ENCODE measurements at regions not wholly inside any gene's neighbourhood (a gene's known extent, or its start where the extent isn't known, plus 50 kb on each side); places are given as distances from the start of the nearest gene placed in this dataset.

DNA sequence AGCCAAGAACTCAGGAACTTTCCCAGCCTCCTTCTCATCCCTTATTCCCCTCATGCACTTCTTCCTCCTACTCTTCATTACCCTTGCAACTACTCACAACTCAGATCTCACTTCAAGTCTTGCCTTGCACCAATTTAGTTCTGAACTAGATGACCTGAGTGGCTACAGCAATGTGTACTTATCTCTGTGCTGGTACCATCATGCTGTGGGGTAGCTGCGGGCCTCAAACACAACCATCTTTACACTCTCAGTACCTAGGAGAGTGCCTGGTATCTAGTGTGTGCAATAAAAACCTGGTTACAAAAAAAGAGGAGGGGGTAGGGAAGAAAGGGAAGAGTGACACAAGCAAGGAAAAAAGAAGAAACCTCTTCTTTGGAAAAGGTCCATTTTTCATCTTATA lies 219.0 kb downstream of the SPTSSA start:
- DNase-seq (ENCODE audit: low read depth in 2 of 2), result no peak

DNA sequence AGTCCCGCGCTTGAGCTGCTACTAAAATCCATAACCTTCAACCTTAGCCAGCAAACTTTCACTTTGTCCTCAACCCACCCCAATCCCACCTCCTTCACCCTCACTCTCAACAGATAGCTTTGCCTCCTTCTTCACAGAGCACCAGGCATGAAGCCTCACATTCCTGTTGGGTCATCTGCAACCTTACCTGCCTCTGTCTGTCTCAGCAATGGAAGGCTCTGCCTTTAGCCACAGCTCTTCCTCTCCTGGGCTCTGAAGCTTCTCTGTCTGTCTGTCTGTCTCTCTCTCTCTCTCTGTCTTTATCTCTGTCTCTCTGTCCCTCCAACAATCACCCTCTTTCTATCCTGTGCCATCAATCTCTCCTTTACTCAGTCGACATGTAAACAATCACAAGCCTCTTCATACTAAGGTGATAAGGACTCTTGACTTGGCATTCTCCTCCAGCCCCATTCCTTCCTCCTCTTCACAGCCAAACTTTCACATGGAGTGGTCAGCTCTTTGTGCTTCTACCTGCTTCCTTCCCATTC lies 220.8 kb downstream of the SPTSSA start:
- DNase-seq (ENCODE audit: low read depth in 2 of 2), result no peak

DNA sequence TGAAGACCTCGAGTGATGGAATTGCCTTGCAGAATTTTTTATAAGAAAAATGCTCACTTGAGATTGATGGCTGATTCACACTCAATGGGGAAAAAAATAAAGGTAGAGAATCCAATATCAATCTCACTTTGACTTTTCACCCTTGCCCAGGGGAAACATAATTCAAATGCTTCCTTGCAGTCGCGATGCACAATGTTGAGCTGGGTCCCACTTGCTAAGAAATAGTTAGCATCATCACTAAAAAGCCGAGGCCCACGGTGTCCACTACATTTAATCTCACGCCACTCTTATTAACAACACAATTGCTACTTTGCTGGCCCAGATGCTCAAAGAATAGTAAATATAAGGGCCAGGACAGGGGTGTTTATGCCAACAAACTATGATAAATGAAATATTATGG lies 223.4 kb downstream of the SPTSSA start:
- no peak for DNase-seq (ENCODE audit: low read depth in 2 of 2)

DNA sequence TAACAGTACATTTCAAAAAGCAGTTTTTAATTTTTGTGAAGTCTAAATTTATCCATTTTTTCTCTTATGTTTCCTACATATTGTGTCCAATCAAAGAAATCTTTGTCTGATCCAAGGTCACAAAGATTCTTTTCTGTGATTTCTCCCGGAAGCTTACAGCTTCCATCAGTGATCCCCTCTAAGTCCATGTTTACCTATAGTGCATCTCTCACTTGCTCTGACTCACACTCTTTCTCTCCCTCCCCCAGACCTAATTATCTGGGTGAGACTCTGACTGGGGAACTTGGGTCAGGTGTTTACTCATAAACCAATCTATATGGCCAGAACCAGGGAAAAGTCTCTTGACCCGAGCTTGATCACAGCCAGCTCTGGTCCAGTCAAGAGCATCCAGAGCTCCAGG lies 224.4 kb downstream of the SPTSSA start:
- DNase-seq (ENCODE audit: low read depth in 2 of 2), result no peak

DNA sequence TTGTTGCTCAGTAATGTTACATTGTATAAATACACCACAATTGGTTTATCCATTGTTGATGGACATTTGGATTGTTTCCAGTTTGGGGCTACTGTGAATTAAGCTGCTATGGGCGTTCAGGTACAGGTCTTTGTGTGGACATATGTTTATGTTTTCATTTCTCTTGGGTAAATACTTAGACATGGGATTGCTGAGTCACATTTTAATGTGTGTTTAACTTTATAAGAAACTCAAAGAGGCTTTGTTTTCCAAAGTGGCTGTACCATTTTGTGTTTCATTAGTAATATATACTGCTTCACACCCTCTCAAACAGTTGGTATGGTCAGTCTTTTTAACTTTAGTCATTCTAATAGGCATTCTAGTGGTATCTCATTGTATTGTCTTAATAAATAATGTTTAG lies 225.0 kb downstream of the SPTSSA start:
- no peak for DNase-seq (ENCODE audit: low read depth in 2 of 2)

DNA sequence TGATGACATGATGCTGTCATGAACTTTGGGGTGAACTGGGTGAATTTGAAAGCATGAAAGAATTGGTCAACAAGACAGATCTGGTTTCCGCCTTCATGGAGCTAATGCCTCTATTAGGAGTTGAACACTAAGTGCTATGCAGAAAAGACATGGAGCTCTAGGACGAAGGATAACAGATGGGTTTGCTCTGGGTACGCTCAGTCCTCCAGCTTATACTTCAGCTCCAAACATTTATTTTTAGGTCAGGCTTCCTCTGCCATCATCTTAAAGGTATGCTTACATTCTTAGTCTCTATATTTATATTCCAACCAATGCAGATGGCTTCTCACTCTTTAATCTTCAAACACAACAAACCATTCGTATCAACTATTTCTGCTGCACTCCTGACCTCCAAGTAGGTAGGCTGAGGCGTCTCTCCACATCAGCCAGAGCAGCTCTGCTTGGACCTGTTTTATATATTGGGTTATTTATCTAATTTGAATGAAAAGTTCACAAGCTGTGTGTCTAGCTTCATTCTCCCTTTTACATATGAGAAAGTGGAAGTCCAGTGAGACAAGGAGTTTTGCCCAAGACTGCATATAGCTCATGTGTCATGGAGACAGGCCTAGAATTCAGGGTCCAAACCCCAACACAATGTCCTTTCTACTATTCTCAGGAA lies 226.3 kb downstream of the SPTSSA start:
- no peak for DNase-seq (ENCODE audit: low read depth in 2 of 2)

DNA sequence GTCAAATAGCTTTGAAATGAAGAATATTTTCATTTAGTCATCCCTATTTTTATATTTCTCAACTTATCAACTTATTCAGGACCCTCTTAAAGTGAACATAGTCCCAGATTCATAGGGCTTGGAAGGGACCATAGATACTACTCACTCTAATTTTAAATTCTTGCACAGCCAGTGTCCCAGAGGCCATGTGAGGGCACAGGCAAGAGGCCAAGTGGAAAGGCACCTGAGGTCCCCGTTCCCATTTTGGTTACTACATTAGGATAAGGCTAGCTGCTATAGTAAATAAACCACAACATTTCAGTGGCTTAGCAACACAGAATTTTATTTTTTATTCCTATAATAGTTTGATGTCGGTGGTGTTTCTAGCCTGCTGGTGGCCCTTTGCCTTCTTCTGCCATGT lies 227.8 kb downstream of the SPTSSA start:
- DNase-seq (ENCODE audit: low read depth in 2 of 2), result no peak

DNA sequence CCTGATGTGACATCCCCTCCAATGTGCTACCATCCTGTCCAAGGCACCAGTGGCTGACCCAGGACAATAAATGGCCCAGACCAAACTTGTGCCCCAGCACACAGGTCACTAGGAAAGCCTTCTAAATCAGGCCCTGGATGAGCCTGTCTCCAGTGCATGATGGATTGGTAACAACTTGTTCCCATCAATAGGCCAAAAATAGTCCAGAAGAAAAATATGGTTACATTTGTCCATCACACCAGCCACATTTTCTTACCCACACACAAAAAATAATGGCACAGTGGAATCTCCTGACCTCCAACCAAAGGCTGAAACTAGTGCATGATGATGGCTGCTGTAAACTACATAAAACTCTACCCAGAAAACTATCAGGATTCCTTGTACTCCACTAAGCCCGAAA lies 228.4 kb downstream of the SPTSSA start:
- DNase-seq (ENCODE audit: low read depth in 2 of 2), result no peak

DNA sequence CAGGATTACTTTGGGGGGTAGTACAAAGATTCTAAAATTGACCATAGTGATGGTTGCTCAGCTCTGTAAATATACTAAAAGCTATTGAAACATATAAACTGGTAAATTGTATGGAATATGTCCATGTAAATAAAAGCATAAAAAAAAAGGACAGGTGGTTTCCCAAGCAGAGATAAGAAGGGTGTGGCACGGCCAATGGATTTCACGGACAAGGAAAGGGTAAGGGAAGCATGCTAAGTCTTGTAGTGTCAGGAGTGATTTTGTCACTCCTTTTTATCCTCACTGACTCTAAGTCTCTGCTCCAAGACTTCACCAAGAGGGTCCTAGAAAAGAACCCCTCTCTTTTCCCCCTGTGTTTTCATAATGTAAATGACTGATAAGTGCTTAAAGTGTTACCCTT lies 229.2 kb downstream of the SPTSSA start:
- DNase-seq (ENCODE audit: low read depth in 2 of 2), result no peak

DNA sequence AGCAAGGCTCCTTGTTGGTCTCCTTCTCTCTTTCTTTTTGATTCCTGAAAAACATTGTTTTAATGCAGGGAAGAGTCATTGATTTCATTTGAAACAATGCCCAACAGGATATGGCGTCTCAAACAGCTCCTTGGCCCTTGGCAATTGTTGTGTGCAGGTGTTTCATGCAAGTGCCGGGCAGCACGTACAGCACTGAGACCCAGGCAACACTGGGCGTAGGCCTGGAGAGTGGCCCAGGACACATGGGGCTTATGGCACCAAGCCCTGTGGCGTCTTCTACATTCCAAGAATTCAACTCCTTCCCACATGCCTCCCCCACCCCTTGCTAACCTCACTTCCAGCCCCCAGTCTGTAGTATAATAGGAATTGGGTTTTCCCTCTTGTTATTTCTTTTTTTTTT lies 230.4 kb downstream of the SPTSSA start:
- DNase-seq (ENCODE audit: low read depth in 2 of 2), result no peak

DNA sequence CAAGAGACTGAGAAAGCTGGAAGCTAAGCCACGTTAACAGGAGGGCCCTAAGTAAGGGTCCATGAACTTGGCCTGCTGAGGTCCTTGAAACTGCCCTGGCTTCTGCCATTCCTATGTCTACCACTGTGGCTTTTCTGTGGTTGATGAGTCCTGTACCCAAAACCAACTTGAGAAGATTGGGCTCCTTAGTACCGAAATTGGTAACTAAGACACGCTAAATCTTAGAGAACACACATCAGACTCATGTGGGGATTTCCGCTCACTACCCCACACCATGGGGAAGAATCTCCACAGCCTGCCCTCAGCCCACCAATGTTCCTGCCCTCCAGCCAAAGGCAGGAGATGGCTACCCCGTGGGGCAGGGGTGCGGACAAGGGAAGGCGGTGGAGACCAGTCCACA lies 232.9 kb downstream of the SPTSSA start:
- DNase-seq (ENCODE audit: low read depth in 2 of 2), result no peak

DNA sequence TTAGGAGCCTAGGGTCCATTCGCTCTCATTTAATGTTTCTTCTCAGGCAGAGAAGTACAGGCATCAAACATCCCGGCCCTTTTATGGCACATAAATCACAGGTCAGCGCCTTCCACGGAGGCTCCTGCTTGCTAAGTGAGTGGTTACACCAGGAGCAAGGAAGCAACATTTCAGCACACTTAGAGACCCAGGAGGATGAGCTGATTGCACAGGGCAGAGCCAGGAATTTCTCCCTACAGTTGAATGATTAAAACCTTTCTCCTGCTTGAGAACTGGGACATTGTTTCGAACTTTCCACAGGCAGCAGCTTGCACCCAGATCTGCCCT lies 233.4 kb downstream of the SPTSSA start:
- no peak for DNase-seq (ENCODE audit: low read depth in 2 of 2)

DNA sequence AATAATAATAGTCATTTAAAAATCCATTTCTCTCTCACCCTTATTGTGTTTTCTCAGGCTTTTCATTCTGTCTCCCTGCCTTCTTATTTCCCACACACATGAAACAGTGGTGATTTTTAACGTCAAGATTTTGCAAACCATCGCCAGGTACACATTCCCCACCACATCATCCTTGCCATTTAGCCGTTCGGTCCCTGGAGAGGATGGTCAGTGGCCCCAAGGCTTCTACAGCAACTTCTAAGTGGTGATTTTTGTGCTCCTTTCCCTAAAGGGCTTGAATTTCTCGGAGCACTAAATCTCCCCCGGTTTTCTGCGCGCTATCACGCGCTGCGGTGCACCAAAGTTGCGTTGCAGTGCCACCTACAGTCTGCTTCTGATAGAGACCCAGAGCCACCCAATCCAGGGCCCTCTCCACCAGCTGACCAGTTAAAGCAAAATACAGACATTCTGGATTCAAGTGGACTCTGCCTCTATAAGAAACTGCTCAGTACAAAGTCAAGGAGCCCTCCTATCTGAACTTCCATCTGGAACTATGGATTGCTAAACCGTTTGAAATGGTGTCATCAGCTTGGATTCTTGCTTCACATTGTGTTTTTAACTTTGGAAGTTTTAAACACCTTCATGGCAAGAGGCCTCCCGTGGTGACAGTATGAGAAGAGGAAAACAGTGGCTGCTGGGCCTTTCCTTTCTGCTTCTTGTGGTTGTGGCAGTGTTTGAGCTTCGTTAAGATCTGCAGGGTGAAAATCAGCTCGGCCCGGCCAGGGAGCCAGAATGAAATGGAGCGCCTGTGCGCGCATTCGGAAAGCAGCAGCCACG lies 234.0 kb downstream of the SPTSSA start:
- DNase-seq (ENCODE audit: low read depth in 2 of 2), result peak; percentile 22 to 38

DNA sequence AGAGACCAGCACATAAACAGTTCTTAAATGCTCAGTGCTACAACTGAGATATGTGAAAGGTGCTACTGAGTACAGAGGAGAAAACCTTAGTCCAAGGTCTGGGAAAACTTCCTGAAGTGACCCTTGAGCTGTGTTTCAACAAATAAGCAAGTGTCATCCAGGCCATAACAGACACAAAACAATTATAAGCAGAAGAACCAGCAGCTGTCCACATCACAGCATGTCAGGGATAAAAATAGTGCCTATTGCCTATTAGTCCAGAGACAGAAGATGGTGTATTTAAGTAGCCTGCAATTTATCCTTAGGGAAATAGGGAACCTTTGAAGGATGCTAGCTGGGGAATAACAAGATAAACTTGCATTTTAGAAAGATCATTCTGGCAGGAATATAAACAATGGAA lies 237.8 kb downstream of the SPTSSA start:
- no peak for DNase-seq (ENCODE audit: low read depth in 2 of 2)

DNA sequence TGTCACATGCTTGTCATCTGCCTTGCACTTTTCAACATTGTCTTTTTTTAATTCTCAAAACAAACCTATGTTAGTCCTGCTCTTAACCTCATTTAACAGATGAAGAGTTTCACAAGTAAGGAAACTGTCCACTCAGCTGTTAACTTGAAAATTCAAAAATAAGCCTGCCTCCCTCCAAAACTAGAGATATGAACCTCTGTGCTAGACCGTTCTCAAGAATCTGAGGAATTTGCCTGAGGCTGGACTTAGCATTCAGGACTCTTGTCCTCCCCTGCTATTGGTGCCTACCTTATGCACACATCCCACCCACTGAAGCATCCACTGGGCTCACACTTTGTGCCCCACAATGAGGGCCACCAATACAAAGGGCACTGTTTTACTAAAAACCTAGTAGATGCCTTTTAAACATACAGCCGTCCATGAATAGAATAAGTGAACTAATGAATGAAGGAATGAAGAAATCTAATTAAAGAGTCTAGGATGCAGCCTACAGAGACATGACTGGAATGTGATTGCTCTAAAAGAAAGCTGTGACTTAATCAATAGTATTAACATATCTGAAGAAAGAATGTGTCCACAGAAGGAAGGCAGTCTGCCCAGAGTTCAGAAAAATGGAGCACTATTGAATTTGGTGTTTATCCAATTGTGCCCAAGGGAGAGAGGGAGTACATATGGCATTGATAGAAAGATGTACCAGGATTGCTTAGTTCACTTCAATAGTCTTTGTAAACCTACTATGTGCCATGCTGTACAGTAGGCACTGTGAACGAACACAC lies 238.5 kb downstream of the SPTSSA start:
- DNase-seq (ENCODE audit: low read depth in 2 of 2), result no peak

DNA sequence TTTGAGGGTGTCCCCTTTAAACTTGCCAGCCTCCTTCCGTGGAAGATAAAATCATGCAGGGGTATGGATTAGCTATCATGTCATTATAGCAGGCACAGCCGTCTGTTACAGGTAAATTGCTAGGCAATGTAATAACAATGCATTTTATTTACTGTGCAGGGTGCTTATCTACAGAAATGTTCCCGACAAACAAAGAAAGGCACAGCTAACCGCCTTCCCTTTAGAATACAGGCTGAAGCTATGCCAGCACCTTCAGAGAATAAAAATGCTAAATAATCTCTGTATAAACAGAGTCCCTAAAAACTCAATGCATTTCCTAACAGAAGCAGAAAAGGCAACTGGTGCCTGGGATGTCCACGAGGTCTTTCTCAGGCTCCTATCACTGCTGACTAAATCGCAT lies 239.2 kb downstream of the SPTSSA start:
- DNase-seq (ENCODE audit: low read depth in 2 of 2), result no peak

DNA sequence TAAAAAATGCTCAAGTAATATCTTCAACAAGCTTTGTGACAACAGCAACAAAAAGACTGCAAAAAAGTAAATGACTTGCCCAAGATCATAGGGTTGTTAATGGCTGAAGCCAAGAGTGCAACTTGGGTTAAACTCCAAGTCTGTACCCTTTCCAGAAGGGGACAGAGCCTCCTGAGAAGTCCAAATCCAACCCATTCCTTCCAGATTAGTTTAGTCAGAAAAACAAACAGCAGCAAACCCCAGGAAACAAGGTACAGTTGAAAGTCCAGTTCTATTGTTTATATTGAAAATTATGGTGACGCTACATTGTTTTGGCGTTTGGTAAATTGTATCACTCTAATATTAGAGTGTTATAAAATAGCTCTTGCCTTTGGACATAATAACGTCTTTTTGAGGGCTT lies 239.9 kb downstream of the SPTSSA start:
- DNase-seq (ENCODE audit: low read depth in 2 of 2), result no peak

DNA sequence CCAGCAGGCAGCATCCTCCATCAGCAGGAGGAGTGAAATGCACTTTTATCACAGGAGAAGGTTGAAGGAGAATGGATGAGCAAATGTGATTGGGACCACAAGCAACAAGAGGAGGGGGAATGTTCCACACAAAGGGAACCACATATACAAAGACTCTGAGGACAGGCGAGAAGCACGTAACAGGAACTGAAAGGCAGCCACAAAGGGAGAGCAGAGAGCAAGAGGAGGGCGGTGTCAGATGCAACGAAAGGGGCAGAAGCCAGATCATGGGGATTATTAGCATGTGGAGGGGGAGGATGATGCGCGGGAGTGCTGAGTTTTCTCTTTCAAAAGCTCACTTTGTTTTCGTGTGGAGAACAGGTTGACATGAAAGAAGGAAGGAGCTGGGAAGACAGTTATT lies 241.1 kb downstream of the SPTSSA start:
- DNase-seq (ENCODE audit: low read depth in 2 of 2), result no peak

DNA sequence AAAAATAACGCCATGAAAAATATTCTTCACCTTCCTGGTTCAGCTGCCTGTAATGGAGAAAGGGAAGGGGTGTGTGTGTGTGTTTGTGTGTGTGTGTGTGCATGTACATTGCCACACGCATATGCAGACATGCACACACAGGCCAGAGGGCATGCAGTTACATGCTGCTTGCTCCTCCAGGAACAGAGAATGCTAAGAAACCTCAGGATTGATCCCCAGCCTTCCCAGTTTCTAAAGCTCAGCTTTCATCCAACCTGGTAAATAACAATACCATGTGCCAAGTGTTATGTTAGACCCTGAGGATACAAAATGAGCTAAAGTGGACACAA lies 241.7 kb downstream of the SPTSSA start:
- no peak for DNase-seq (ENCODE audit: low read depth in 2 of 2)

DNA sequence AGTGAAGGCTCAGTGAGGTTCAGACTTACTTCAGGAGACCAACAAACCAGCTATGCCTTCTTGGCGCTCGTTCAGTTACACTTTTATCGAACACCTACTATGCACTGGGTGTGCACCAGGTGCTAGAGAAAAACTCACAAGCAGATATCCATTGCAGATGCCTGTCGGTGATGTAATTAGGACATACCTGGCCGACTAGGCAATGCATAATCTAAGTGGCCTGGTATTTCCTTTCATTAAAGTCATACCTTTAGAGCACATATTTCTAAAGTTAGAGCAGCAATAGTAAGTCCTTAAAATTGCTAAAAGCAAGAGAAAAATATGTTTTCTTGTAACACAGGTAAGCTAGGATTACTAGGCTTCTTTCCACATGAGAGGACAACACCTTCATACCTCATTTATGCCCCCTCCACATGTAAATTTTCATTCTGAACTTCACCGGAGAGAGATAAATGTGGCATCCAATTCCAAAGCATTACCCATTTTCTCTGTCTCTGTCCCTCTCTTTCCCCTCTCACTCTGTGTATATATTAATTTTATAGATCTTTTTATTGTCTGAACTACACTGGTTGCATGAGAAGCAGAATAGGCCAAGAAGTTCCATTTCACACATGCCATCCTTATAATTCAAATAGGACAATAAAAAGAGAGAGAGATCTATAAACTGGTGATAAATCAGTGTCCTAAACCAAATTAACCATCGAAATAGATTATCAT lies 242.2 kb downstream of the SPTSSA start:
- DNase-seq (ENCODE audit: low read depth in 2 of 2), result no peak

DNA sequence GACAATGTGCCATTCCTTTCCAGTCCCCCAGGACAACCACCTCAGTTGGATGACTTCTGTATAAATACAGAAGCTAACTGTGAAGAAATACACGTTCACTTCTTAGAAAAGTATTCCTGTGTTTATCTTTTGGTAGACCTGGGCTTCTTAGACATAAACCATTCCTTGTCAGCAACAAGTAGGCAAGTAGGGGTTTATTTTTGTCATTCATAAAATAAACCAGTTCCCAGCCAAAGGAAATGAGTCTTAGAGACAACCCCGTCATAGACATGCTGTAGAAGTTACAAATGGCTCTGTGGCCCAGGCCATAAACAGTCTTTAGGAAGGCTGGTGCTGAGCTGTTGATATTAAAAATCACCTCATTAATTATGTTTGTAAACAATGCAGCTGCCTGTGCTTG lies 243.2 kb downstream of the SPTSSA start:
- DNase-seq (ENCODE audit: low read depth in 2 of 2), result no peak

DNA sequence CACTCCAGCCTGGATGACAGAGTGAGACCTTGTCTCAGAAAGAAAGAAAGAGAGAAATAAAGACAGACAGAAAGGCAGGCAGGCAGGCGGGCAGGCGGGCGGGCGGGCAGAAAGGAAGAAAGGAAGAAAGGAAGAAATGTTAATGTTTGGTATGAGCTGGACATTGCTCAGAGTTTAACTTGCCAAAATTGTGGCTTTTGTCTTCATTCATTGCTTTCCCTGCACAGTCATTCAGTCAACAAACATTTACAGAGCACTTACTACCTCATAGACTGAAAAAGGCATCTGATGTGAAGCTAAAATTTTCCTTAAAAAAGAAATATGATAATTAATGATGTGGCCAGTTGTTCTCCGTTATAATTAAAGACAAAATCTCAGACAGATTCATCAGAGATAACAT lies 247.1 kb downstream of the SPTSSA start:
- no peak for DNase-seq (ENCODE audit: low read depth in 2 of 2)
